ENCODE measurements at regions not wholly inside any gene's neighbourhood (a gene's known extent, or its start where the extent isn't known, plus 50 kb on each side); places are given as distances from the start of the nearest gene placed in this dataset.
A peak's percentile ranks its signal among the peaks of the same experiment; 100 is the strongest.

- H3K79me2 ChIP-seq (ENCODE audit: insufficient read depth, low read length): no peaks in the 10 kb centered on the region
- no peak overlapping the region for H3K9ac ChIP-seq (ENCODE audit: low read length)
- no peaks in the 10 kb centered on the region for H4K20me1 ChIP-seq (ENCODE audit: low read depth, low read length)
- peak overlapping the region; percentile 54 for H2AFZ ChIP-seq (ENCODE audit: low read depth, low read length, severe bottlenecking)
- H3K36me3 ChIP-seq (ENCODE audit: low read length): peaks cover 7% of the 10 kb centered on the region; the same call in 1 of the 2 replicates
- TF ChIP-seq EZH2phosphoT487 (conservative IDR thresholded peaks at IDR 0.05; ENCODE audit: low read length): no peak
- no peak for TF ChIP-seq CTCF (IDR thresholded peaks at IDR 0.05; ENCODE audit: insufficient read depth, low read length, poor library complexity, severe bottlenecking)
- peaks cover 20% of the 10 kb centered on the region for H3F3A ChIP-seq (ENCODE audit: insufficient read depth)
- no peak overlapping the region for H3K4me2 ChIP-seq (ENCODE audit: low read depth, low read length, poor library complexity, severe bottlenecking)
- no peaks in the 10 kb centered on the region for H3K9me2 ChIP-seq (replicated peaks; ENCODE audit: insufficient read depth, low read length)
- no peaks in the 10 kb centered on the region for H3K27me3 ChIP-seq (ENCODE audit: low read length)
- H3K4me3 ChIP-seq (ENCODE audit: insufficient read depth, low read length, poor library complexity, severe bottlenecking): no peak overlapping the region
- H3K9me3 ChIP-seq (ENCODE audit: insufficient read depth, low read length): 0 out of 2 replicates have a peak, but pooled peaks cover 10% of the 10 kb centered on the region
- H3K27ac ChIP-seq (ENCODE audit: low read depth, low read length): no peak overlapping the region
Measured at GRCh38 chr13:62302341-62302740, 886.7 kb upstream of the PCDH20 start.

GRCh38 chr13:62299988-62300387 lies 884.3 kb upstream of the PCDH20 start:
- H3K4me2 ChIP-seq (ENCODE audit: low read depth, low read length, poor library complexity, severe bottlenecking): peak overlapping the region; percentile 28
- H3F3A ChIP-seq (ENCODE audit: insufficient read depth): peaks cover 15% of the 10 kb centered on the region
- H4K20me1 ChIP-seq (ENCODE audit: low read depth, low read length): no peaks in the 10 kb centered on the region
- no peak overlapping the region for H3K4me3 ChIP-seq (ENCODE audit: insufficient read depth, low read length, poor library complexity, severe bottlenecking)
- TF ChIP-seq CTCF (IDR thresholded peaks at IDR 0.05; ENCODE audit: insufficient read depth, low read length, poor library complexity, severe bottlenecking): no peak
- TF ChIP-seq EZH2phosphoT487 (conservative IDR thresholded peaks at IDR 0.05; ENCODE audit: low read length): no peak
- H3K27ac ChIP-seq (ENCODE audit: low read depth, low read length): no peak overlapping the region
- H3K9me2 ChIP-seq (replicated peaks; ENCODE audit: insufficient read depth, low read length): no peaks in the 10 kb centered on the region
- H3K36me3 ChIP-seq (ENCODE audit: low read length): peaks cover 3% of the 10 kb centered on the region; the same call in 1 of the 2 replicates
- H3K27me3 ChIP-seq (ENCODE audit: low read length): no peaks in the 10 kb centered on the region
- H3K79me2 ChIP-seq (ENCODE audit: insufficient read depth, low read length): no peaks in the 10 kb centered on the region
- H3K9ac ChIP-seq (ENCODE audit: low read length): no peak overlapping the region
- H3K9me3 ChIP-seq (ENCODE audit: insufficient read depth, low read length): 0 out of 2 replicates have a peak, but pooled peaks cover 10% of the 10 kb centered on the region
- peak overlapping the region; percentile 88 for H2AFZ ChIP-seq (ENCODE audit: low read depth, low read length, severe bottlenecking)

- H3K36me3 ChIP-seq (ENCODE audit: low read length): no peaks in the 10 kb centered on the region; the same call in 1 of the 2 replicates
- no peak overlapping the region for H3K9ac ChIP-seq (ENCODE audit: low read length)
- H2AFZ ChIP-seq (ENCODE audit: low read depth, low read length, severe bottlenecking): peak overlapping the region; percentile 62
- no peak overlapping the region for H3K4me2 ChIP-seq (ENCODE audit: low read depth, low read length, poor library complexity, severe bottlenecking)
- no peaks in the 10 kb centered on the region for H3F3A ChIP-seq (ENCODE audit: insufficient read depth)
- no peaks in the 10 kb centered on the region for H4K20me1 ChIP-seq (ENCODE audit: low read depth, low read length)
- no peaks in the 10 kb centered on the region for H3K9me2 ChIP-seq (replicated peaks; ENCODE audit: insufficient read depth, low read length)
- no peaks in the 10 kb centered on the region for H3K27me3 ChIP-seq (ENCODE audit: low read length)
- H3K79me2 ChIP-seq (ENCODE audit: insufficient read depth, low read length): no peaks in the 10 kb centered on the region
- H3K9me3 ChIP-seq (ENCODE audit: insufficient read depth, low read length): 0 out of 2 replicates have a peak, but pooled peaks cover 2% of the 10 kb centered on the region
- no peak overlapping the region for H3K4me3 ChIP-seq (ENCODE audit: insufficient read depth, low read length, poor library complexity, severe bottlenecking)
- no peak overlapping the region for H3K27ac ChIP-seq (ENCODE audit: low read depth, low read length)
- no peak for TF ChIP-seq EZH2phosphoT487 (conservative IDR thresholded peaks at IDR 0.05; ENCODE audit: low read length)
- TF ChIP-seq CTCF (IDR thresholded peaks at IDR 0.05; ENCODE audit: insufficient read depth, low read length, poor library complexity, severe bottlenecking): no peak
Measured at GRCh38 chr13:62296812-62297211, 881.2 kb upstream of the PCDH20 start.

All from SU-DHL-6 (cell line).